GM10266 (cell line): ENCODE measurements at regions not wholly inside any gene's neighbourhood (a gene's known extent, or its start where the extent isn't known, plus 50 kb on each side); places are given as distances from the start of the nearest gene placed in this dataset.
"Not testable (repeated sequence)": the region's sequence is repeated elsewhere in the genome, so short reads cannot be mapped to it uniquely, and the experiment has no call there.

Source experiments
- DNase-seq: peaks from one replicate; pipeline ENCODE4 v3.0.0; 2012; ENCODE audit errors: extremely low spot score
- TF ChIP-seq, protein P1 (sequence below): IDR thresholded peaks from 2 replicates; pipeline ENCODE4 v1.5.1; 2012; ENCODE audit warnings: mild to moderate bottlenecking, low read depth; ENCODE audit not compliant: control insufficient read depth, insufficient read depth; ENCODE audit errors: missing control alignments

DNA sequence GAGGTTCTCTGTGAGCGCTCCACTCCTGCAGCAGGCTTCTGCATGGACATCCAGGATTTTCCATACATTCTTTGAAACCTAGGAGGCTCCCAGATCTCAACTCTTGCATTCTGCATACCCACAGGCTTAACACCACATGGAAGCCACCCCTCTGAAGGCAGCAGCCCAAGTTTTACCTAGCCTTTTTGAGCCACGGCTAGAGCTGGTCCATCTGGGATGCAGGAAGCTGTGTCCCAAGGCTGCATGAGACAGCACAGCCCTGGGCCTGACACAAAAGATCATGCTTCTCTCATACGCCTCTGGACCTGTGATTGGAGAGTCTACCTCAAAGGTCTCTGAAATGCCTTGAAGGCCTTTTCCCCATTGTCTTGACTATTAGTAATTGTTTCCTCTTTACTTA, 53.6 kb upstream of the RPRM start:
- DNase-seq, result no peak
- TF ChIP-seq, protein P1, sequence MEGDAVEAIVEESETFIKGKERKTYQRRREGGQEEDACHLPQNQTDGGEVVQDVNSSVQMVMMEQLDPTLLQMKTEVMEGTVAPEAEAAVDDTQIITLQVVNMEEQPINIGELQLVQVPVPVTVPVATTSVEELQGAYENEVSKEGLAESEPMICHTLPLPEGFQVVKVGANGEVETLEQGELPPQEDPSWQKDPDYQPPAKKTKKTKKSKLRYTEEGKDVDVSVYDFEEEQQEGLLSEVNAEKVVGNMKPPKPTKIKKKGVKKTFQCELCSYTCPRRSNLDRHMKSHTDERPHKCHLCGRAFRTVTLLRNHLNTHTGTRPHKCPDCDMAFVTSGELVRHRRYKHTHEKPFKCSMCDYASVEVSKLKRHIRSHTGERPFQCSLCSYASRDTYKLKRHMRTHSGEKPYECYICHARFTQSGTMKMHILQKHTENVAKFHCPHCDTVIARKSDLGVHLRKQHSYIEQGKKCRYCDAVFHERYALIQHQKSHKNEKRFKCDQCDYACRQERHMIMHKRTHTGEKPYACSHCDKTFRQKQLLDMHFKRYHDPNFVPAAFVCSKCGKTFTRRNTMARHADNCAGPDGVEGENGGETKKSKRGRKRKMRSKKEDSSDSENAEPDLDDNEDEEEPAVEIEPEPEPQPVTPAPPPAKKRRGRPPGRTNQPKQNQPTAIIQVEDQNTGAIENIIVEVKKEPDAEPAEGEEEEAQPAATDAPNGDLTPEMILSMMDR, result no peak

DNA sequence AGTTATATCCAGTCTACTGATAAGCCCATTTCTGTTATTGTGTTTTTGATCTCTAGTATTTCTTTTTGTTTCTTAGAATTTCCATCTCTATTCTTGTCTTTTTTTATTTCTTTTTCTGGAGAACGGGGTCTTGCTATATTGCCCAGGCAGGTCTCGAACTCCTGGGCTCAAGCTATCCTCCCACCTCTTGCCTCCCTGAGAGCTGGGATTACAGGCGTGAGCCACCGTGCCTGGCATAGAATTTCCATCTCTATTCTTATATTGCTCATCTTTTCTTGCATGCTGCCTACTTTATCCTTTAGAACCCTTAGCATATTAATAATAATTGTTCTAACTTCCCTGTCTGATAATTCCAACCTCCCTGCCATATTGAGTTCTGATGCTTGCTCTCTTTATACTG, 55.2 kb upstream of the RPRM start:
- DNase-seq, result not testable (repeated sequence)

DNA sequence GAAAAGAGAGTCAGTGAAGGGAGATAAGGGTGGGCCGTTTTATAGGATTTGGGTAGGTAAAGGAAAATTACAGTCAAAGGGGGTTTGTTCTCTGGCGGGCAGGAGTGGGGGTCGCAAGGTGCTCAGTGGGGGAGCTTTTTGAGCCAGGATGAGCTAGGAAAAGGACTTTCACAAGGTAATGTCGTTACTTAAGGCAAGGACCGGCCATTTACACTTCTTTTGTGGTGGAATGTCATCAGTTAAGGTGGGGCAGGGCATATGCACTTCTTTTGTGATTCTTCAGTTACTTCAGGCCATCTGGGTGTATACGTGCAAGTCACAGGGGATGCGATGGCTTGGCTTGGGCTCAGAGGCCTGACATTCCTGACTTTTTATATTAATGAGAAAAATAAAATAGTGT, 56.0 kb upstream of the RPRM start:
- not testable (repeated sequence) for DNase-seq

DNA sequence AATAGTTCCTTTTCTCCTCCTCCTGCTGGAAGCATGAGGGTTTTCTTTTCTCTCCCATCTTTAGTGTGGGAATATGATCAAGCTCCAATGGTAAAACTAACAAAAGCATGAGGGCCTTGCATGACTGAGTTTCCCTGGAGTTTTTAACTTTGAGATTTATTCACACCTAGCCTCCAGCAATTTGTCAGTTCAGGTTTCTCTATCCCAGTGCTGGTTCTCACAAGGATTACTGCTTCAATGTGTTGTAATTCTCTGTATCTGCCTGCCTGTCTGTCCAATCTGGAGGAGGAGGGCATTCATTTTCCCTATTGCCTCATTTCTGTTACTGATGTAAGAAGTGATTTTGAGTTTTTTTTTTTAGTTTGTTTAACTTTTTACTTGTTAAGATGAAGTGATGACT, 57.6 kb upstream of the RPRM start:
- TF ChIP-seq, protein P1, result no peak
- DNase-seq, result no peak

DNA sequence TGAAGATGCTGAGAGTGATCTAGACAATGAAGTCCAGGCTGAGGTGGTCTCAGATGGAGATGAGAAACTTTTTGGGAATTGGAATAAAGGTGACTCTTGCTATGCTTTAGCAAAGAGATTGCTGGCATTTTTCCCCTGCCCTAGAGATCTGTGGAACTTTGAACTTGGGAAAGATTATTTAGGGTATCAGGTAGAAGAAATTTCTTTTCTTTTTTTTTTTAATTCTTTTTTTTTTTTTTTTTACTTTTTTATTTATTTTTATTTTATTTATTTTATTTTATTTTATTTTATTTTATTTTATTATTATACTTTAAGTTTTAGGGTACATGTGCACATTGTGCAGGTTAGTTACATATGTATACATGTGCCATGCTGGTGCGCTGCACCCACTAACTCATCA, 59.5 kb upstream of the RPRM start:
- DNase-seq, result not testable (repeated sequence)

DNA sequence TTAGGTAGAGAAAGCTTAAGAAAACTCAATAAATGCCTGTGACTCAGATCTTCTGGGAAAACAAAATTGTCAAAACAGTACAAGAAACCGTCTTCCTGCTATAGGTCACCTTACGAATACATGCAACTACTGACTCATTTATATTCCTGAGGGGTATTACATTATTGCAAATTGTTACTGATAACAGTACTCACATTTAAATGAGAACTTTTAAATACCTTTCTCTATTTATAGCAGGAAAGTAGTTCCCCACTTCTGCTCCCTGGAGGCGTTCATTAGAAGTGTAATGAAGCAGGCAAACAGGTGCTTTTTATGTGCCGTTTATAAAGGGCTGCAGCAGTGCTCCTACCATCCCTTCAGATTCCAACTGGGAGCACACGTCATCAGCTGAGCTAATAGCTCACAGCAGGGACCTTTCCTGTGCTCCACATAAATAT, 65.1 kb upstream of the RPRM start:
- TF ChIP-seq, protein P1, result no peak
- no peak for DNase-seq

DNA sequence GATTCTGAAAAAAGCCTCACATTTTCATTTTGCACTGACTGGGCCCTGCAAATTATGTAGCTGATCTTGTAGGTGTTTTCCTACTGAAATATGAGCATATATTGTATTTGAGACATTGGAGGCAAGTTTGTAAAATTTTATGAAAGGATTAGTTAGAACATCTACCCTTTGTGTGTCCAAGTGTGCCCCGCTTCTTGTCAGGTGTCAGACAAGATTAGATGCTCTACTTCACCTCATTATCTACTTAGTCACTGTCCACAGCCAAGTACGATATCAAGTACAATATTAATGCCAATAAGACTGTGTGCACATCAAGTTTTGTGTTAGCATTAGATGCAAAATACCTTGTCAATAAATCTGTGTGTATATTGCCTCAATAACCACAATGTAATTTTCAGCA, 67.8 kb upstream of the RPRM start:
- TF ChIP-seq, protein P1, result no peak
- DNase-seq, result no peak

DNA sequence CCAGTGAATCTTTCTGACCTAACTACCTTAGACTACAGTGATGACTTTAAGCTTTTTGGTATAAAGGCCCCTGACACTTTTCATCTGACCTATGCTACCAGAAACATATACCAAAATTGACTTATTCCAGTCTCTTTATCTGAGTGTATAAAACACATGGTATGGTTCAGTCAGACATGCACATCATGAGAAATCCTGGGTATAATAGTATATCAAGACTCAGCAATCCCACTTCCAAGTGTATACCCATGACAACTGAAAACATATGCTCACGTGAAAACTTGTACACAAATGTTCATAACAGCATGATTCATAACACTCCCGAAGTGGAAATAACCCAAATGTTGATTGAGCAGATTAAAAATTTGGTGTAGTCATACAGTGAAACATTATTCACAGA, 70.0 kb upstream of the RPRM start:
- TF ChIP-seq, protein P1, result no peak

DNA sequence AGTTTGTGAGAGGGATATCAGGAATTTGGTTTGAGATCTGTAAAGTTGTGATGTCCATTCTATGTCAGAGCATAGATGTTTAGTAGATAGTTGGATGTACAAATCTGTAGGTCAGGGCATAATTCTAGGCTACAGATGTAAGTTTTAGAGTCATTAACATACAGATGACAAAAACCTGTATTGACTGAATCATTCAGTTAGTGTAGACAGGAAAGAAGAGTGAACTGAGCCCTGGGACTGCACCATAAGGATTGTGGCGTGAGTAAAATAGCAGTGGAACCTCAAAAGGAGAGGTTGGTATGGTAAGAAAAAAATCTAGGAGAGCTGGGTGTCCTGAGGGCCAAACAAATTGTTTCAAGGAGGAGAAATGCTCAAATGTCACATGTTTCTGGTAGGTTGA, 73.1 kb upstream of the RPRM start:
- TF ChIP-seq, protein P1, result no peak

More for the DNA sequence above, 70.0 kb upstream of the RPRM start:
- DNase-seq, result no peak

More for the DNA sequence above, 73.1 kb upstream of the RPRM start:
- DNase-seq, result no peak
